ENCODE measurements at regions not wholly inside any gene's neighbourhood (a gene's known extent, or its start where the extent isn't known, plus 50 kb on each side); places are given as distances from the start of the nearest gene placed in this dataset.
"Not testable (repeated sequence)": the region's sequence is repeated elsewhere in the genome, so short reads cannot be mapped to it uniquely, and the experiment has no call there.

DNA sequence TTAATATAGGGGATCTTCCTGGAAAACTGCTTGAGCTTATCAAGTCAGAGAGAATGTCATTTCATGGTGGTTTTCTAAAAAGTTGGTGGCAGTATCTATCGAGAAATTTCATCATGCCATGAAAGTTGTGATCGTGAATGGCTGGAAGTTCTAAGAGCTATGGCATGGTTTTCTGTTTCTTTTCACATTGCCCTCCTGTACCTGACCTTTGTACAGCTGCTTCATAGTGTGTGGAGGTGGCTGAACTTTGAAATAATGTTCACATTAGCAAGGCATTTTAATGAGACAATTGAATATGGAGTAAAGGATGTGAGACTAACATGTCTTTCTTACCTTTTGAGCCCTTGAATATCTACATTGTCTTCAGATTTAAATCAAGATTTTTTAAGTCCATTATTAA is 278.2 kb upstream of the ID4 start:
- no peaks in the 10 kb centered on the region for H3K9me3 ChIP-seq
- H3K27me3 ChIP-seq: no peaks in the 10 kb centered on the region
- ATAC-seq (no peak), DNase-seq (no peak)
- WGBS, 2 donors: 63 to 75% methylated on average over 2 of the region's 2 CpGs
- H3K4me3 ChIP-seq: no peak overlapping the region
- no peaks in the 10 kb centered on the region for H3K36me3 ChIP-seq (replicated peaks in 1 of 2; ENCODE audit: insufficient read depth in 1 of 2, low read depth in 2 of 2)
- intact Hi-C loops (cut with DNase I): no loop called here
- H3K27ac ChIP-seq: no peak overlapping the region
- TF ChIP-seq, protein P1, sequence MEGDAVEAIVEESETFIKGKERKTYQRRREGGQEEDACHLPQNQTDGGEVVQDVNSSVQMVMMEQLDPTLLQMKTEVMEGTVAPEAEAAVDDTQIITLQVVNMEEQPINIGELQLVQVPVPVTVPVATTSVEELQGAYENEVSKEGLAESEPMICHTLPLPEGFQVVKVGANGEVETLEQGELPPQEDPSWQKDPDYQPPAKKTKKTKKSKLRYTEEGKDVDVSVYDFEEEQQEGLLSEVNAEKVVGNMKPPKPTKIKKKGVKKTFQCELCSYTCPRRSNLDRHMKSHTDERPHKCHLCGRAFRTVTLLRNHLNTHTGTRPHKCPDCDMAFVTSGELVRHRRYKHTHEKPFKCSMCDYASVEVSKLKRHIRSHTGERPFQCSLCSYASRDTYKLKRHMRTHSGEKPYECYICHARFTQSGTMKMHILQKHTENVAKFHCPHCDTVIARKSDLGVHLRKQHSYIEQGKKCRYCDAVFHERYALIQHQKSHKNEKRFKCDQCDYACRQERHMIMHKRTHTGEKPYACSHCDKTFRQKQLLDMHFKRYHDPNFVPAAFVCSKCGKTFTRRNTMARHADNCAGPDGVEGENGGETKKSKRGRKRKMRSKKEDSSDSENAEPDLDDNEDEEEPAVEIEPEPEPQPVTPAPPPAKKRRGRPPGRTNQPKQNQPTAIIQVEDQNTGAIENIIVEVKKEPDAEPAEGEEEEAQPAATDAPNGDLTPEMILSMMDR (IDR thresholded peaks at IDR 0.05): no peak
- no peak for TF ChIP-seq POLR2A (IDR thresholded peaks at IDR 0.05)
- no peaks in the 10 kb centered on the region for H3K4me1 ChIP-seq

DNA sequence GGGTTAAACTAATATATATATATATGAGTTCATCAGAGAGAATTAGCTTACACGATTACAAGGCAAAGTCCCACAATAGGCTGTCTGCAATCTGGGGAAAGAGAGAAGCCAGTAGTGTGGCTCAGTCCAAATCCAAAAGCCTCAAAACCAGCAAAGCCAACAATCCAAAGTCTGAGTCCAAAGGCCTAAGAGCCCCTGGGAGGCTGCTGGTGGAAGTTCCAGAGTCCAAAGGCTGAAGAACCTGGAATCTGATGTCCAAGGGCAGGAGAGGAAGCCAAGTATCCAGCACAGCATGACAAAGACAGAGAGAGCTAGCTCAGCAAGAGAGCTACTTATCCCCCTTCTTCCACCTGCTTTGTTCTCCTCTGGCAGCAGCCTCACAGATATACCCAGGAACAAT is 274.7 kb upstream of the ID4 start:
- TF ChIP-seq, protein P1 (IDR thresholded peaks at IDR 0.05): no peak
- no peak for TF ChIP-seq POLR2A (IDR thresholded peaks at IDR 0.05)
- no peak for DNase-seq
- ATAC-seq: no peak
- 60 to 64% methylated on average over 1 of the region's 1 CpG for WGBS, 2 donors
- intact Hi-C loops (cut with DNase I): no loop called here
- Histone ChIP-seq H3K27ac (no peak overlapping the region), H3K4me1 (no peaks in the 10 kb centered on the region), H3K27me3 (no peaks in the 10 kb centered on the region), H3K4me3 (no peak overlapping the region), H3K36me3 (replicated peaks in 1 of 2; ENCODE audit: insufficient read depth in 1 of 2, low read depth in 2 of 2) (no peaks in the 10 kb centered on the region), H3K9me3 (no peaks in the 10 kb centered on the region)

DNA sequence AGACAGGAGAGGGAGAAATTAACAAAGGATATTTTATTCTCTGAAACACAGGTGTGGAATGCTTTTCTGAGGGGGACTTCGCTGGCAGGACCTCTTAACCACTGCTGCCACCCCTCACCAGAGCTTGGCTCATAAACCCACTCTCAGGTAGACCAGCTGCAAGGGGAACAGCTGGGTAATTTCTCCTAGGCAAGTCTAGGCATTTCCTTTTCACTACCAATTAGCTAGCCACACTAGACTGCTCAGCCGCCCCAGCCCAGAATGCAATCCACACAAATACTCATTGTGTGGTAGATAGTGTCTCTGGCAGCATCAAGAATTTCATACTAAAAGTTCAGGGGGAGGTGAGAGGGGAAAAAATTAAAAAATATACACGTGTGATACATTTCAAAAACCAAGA is 267.6 kb upstream of the ID4 start:
- ATAC-seq (no peak), DNase-seq (no peak)
- TF ChIP-seq POLR2A (IDR thresholded peaks at IDR 0.05): no peak
- TF ChIP-seq, protein P1 (IDR thresholded peaks at IDR 0.05): no peak
- intact Hi-C loops (cut with DNase I): no loop called here
- no peak overlapping the region for H3K4me3 ChIP-seq
- H3K27ac ChIP-seq: no peak overlapping the region
- H3K9me3 ChIP-seq: no peaks in the 10 kb centered on the region
- H3K27me3 ChIP-seq: no peaks in the 10 kb centered on the region
- H3K4me1 ChIP-seq: no peaks in the 10 kb centered on the region
- H3K36me3 ChIP-seq (replicated peaks in 1 of 2; ENCODE audit: insufficient read depth in 1 of 2, low read depth in 2 of 2): no peaks in the 10 kb centered on the region
- WGBS, 2 donors: 41 to 43% methylated on average over 3 of the region's 3 CpGs

DNA sequence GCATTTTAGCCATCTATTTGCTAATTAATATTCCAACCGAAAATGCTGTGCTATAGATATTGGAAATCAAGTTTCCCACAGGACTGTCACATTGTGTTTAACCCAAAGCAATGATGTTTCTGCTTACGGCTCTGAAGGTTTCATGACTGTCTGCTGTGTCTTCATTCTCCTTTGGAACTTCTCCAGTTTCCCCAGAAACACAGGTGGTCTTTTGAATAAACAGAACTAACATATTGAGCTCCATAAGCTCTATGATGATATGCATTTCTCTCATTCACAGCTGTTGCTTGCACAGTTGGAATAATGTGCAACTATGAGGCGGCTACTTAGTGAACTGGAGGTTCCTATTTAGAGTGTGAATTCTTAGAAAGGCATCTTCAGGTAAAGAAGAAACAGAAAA is 266.0 kb upstream of the ID4 start:
- H3K36me3 ChIP-seq (replicated peaks in 1 of 2; ENCODE audit: insufficient read depth in 1 of 2, low read depth in 2 of 2): no peaks in the 10 kb centered on the region
- intact Hi-C loops (cut with DNase I): no loop called here
- no peak for ATAC-seq
- no peaks in the 10 kb centered on the region for H3K4me1 ChIP-seq
- no peak for TF ChIP-seq POLR2A (IDR thresholded peaks at IDR 0.05)
- TF ChIP-seq, protein P1 (IDR thresholded peaks at IDR 0.05): no peak
- DNase-seq: no peak
- H3K27ac ChIP-seq: no peak overlapping the region
- no peaks in the 10 kb centered on the region for H3K27me3 ChIP-seq
- WGBS, 2 donors: 55 to 70% methylated on average over 3 of the region's 3 CpGs
- H3K4me3 ChIP-seq: no peak overlapping the region
- H3K9me3 ChIP-seq: no peaks in the 10 kb centered on the region

DNA sequence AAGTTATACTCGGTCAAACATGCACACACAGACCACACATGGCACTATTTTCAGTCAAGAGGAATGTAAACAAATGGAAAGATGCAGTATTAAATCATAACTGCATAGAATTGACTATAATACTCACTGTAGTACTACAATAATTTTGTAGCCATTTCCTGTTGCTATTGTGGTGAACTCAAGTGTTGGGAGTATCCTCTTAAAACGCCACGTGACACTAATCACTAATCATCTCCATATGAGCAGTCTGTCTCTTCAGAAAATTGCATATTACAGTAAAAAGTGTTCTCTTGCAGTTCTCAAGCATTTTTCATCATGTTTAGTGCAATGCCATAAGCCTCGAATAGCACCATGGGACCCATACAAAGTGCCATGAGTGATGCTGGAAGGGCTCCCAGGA is 258.7 kb upstream of the ID4 start:
- no peak for TF ChIP-seq POLR2A (IDR thresholded peaks at IDR 0.05)
- TF ChIP-seq, protein P1 (IDR thresholded peaks at IDR 0.05): no peak
- Histone ChIP-seq H3K4me1 (no peaks in the 10 kb centered on the region), H3K9me3 (peaks cover 0 to 10% (median 0%) of the 10 kb centered on the region in 3 donors), H3K36me3 (replicated peaks in 1 of 2; ENCODE audit: insufficient read depth in 1 of 2, low read depth in 2 of 2) (no peaks in the 10 kb centered on the region), H3K27ac (no peak overlapping the region), H3K27me3 (no peaks in the 10 kb centered on the region), H3K4me3 (no peak overlapping the region)
- ATAC-seq (no peak), DNase-seq (no peak)
- 68 to 74% methylated on average over 4 of the region's 4 CpGs for WGBS, 2 donors
- intact Hi-C loops (cut with DNase I): no loop called here

DNA sequence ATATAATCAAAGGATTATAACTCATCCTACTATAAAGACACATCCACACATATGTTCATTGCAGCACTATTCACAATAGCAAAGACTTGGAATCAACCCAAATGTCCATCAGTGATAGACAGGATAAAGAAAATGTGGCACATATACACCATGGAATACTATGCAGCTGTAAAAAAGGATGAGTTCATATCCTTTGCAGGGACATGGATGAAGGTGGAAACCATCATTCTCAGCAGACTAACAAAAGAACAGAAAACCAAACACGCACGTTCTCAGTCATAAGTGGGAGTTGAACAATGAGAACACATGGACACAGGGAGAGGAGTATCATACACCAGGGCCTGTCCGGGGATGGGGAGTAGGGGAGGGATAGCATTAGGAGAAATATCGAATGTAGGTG is 253.0 kb upstream of the ID4 start:
- 84 to 88% methylated on average over 4 of the region's 4 CpGs for WGBS, 2 donors
- H3K9me3 ChIP-seq; H3K27ac ChIP-seq; H3K4me3 ChIP-seq; DNase-seq; H3K27me3 ChIP-seq; H3K4me1 ChIP-seq; intact Hi-C loops (cut with DNase I); ATAC-seq; H3K36me3 ChIP-seq (replicated peaks in 1 of 2; ENCODE audit: insufficient read depth in 1 of 2, low read depth in 2 of 2): not testable (repeated sequence)
